GM23338 (cell line): ENCODE measurements at regions not wholly inside any gene's neighbourhood (a gene's known extent, or its start where the extent isn't known, plus 50 kb on each side); places are given as distances from the start of the nearest gene placed in this dataset.

Experiments
- ATAC-seq: fragments of 200-7000 bp; cut with Tn5 transposase; 3 replicates; pipeline ENCODE4 v1.9.1; 2020
- DNase-seq: peaks from one replicate; pipeline ENCODE4 v3.0.0-alpha.2; 2015; ENCODE audit warnings: low spot score
- H2AFZ ChIP-seq: fragments of 200-600 bp; sonication (generic); 2 replicates; pipeline ENCODE4 v1.8.0; 2016; ENCODE audit warnings: antibody characterized with exemption, mild to moderate bottlenecking, moderate library complexity
- H3F3A ChIP-seq: fragments of 200-600 bp; sonication (generic); replicated peaks from 2 replicates; pipeline ENCODE4 v1.8.0; 2017; ENCODE audit warnings: antibody characterized with exemption, mixed run types, low read depth
- H3K27ac ChIP-seq: fragments of 200-600 bp; sonication (generic); 2 replicates; pipeline ENCODE4 v1.6.1; 2016; ENCODE audit warnings: low read depth
- H3K27me3 ChIP-seq: fragments of 200-600 bp; sonication (generic); 2 replicates; pipeline ENCODE4 v1.8.0; 2016; ENCODE audit warnings: mild to moderate bottlenecking, mixed run types, moderate library complexity; ENCODE audit not compliant: insufficient read depth
- H3K36me3 ChIP-seq: fragments of 200-600 bp; sonication (generic); 2 replicates; pipeline ENCODE4 v1.8.0; 2016; ENCODE audit warnings: mild to moderate bottlenecking; ENCODE audit not compliant: insufficient read depth
- H3K4me1 ChIP-seq: fragments of 200-600 bp; sonication (generic); 2 replicates; pipeline ENCODE4 v1.8.0; 2016; ENCODE audit warnings: mild to moderate bottlenecking, moderate library complexity; ENCODE audit not compliant: insufficient read depth
- H3K4me2 ChIP-seq: fragments of 200-600 bp; sonication (generic); 2 replicates; pipeline ENCODE4 v1.7.1; 2017; ENCODE audit warnings: mixed run types
- H3K4me3 ChIP-seq: fragments of 200-600 bp; sonication (generic); 2 replicates; pipeline ENCODE4 v1.6.1; 2016; ENCODE audit warnings: mixed run types
- H3K79me2 ChIP-seq: fragments of 200-600 bp; sonication (generic); replicated peaks from 2 replicates; pipeline ENCODE4 v1.8.0; 2017; ENCODE audit warnings: mild to moderate bottlenecking; ENCODE audit not compliant: insufficient read depth
- H3K9me2 ChIP-seq: fragments of 200-600 bp; sonication (generic); 2 replicates; pipeline ENCODE4 v1.8.0; 2017; ENCODE audit not compliant: insufficient read depth
- H4K20me1 ChIP-seq: fragments of 200-600 bp; sonication (generic); replicated peaks from 2 replicates; pipeline ENCODE4 v1.8.0; 2017; ENCODE audit warnings: mild to moderate bottlenecking; ENCODE audit not compliant: insufficient read depth
- H3K27ac Mint-ChIP-seq: 2 replicates; pipeline ENCODE4 v1.8.0; 2020; ENCODE audit warnings: inconsistent platforms, mild to moderate bottlenecking, moderate library complexity, mixed read lengths
- H3K27me3 Mint-ChIP-seq: 3 replicates; pipeline ENCODE4 v1.8.0; 2022; ENCODE audit warnings: low read depth, mild to moderate bottlenecking, moderate library complexity, mixed read lengths, inconsistent platforms; ENCODE audit not compliant: insufficient read depth, poor library complexity
- H3K36me3 Mint-ChIP-seq: 3 replicates; pipeline ENCODE4 v1.8.0; 2021; ENCODE audit warnings: low read depth, mild to moderate bottlenecking, inconsistent platforms, moderate library complexity, mixed read lengths
- H3K4me1 Mint-ChIP-seq: 3 replicates; pipeline ENCODE4 v1.8.0; 2020; ENCODE audit warnings: mild to moderate bottlenecking, inconsistent platforms, mixed read lengths
- H3K4me3 Mint-ChIP-seq: 3 replicates; pipeline ENCODE4 v1.8.0; 2021; ENCODE audit warnings: moderate library complexity, mild to moderate bottlenecking, inconsistent platforms, mixed read lengths
- H3K9me3 Mint-ChIP-seq: 3 replicates; pipeline ENCODE4 v1.8.0; 2020; ENCODE audit warnings: moderate library complexity, mild to moderate bottlenecking, inconsistent platforms, mixed read lengths
- CREB1 ChIP-seq: fragments of 250-450 bp; sonication (Bioruptor Pico); IDR thresholded peaks from 2 replicates; pipeline ENCODE4 v1.5.0; 2020; ENCODE audit warnings: low read depth, mild to moderate bottlenecking, moderate library complexity
- EZH2 ChIP-seq: fragments of 200-600 bp; sonication (generic); IDR thresholded peaks from one replicate; pipeline ENCODE4 v1.8.0; 2017; ENCODE audit warnings: antibody characterized with exemption, mild to moderate bottlenecking, low read depth; ENCODE audit not compliant: unreplicated experiment
- EZH2phosphoT487 ChIP-seq: fragments of 200-600 bp; sonication (generic); IDR thresholded peaks from one replicate; pipeline ENCODE4 v1.8.1; 2018; ENCODE audit warnings: antibody characterized with exemption; ENCODE audit not compliant: unreplicated experiment
- JUNB ChIP-seq: IDR thresholded peaks from one replicate; pipeline ENCODE4 v1.6.1; 2016; ENCODE audit warnings: antibody characterized with exemption; ENCODE audit not compliant: unreplicated experiment
- NANOG ChIP-seq: IDR thresholded peaks from 2 replicates; pipeline ENCODE4 v1.6.1; 2016; ENCODE audit warnings: antibody characterized with exemption, borderline replicate concordance
- POLR2AphosphoS5 ChIP-seq: IDR thresholded peaks from 2 replicates; pipeline ENCODE4 v1.6.1; 2016; ENCODE audit warnings: antibody characterized with exemption, low read depth
- REST ChIP-seq: IDR thresholded peaks from one replicate; pipeline ENCODE4 v1.6.1; 2018; ENCODE audit warnings: antibody characterized with exemption; ENCODE audit not compliant: unreplicated experiment
- STAT1 ChIP-seq: IDR thresholded peaks from one replicate; pipeline ENCODE4 v1.6.1; 2016; ENCODE audit warnings: antibody characterized with exemption; ENCODE audit not compliant: unreplicated experiment
- ZNF462 ChIP-seq: fragments of 250-450 bp; sonication (Bioruptor Pico); IDR thresholded peaks from 2 replicates; pipeline ENCODE4 v1.5.0; 2020; ENCODE audit warnings: mild to moderate bottlenecking, moderate library complexity

- TF ChIP-seq ZNF462 (CRISPR knock-in tag) (no peak), NANOG (no peak), EZH2phosphoT487 (no peak), EZH2 (no peak)
Observed at GRCh38 chr4:133452678-133453077, 303.6 kb downstream of the PCDH10 start (continued).

DNA sequence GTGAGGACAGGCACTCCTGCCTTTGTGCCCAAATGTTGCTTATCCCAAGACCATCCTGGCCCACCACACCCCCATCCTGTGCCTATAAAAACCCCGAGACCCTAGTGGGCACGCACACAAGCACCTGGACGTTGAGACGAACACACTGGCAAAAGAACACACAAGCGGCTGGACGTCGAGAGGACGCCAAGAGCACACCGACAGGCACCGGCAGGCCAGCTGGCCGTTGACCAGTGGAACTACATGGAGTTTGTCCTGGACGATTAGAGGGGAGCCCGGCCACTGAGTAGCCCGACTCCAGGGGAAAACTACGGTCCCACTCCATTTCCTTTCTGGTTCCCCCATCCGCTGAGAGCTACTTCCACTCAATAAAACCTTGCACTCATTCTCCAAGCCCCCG, 301.7 kb downstream of the PCDH10 start:
- Histone ChIP-seq H3K4me2 (no peak overlapping the region), H4K20me1 (no peaks in the 10 kb centered on the region), H3K27me3 (no peaks in the 10 kb centered on the region), H3K27ac (no peak overlapping the region), H3F3A (no peaks in the 10 kb centered on the region), H3K79me2 (no peaks in the 10 kb centered on the region), H3K4me1 (no peaks in the 10 kb centered on the region), H3K36me3 (no peaks in the 10 kb centered on the region), H3K4me3 (no peak overlapping the region), H3K9me2 (no peaks in the 10 kb centered on the region), H2AFZ (no peak overlapping the region)
- ATAC-seq (no peak), DNase-seq (no peak)
- H3K4me3 Mint-ChIP-seq, result no peak overlapping the region
- no peaks in the 10 kb centered on the region for H3K36me3 Mint-ChIP-seq
- H3K27me3 Mint-ChIP-seq, result no peaks in the 10 kb centered on the region
- H3K27ac Mint-ChIP-seq, result no peak overlapping the region
- no peaks in the 10 kb centered on the region for H3K9me3 Mint-ChIP-seq
- no peaks in the 10 kb centered on the region for H3K4me1 Mint-ChIP-seq
- TF ChIP-seq STAT1 (no peak), EZH2phosphoT487 (no peak), POLR2AphosphoS5 (no peak), EZH2 (no peak), CREB1 (no peak), REST (no peak), JUNB (no peak)
